Activated T-helper 1 cell treated with anti-CD3 and anti-CD28 coated beads, Interleukin-12 subunit alpha, Interleukin-12 subunit beta, Interleukin-2, Interleukin-4 antibody, amounts not matched to agents 30 ng/mL and 10 ng/mL and 1 ng/mL, durations not matched to agents 14 hours and 24 hours and 36 hours (primary cell): ENCODE measurements at regions not wholly inside any gene's neighbourhood (a gene's known extent, or its start where the extent isn't known, plus 50 kb on each side); places are given as distances from the start of the nearest gene placed in this dataset.

ENCODE experiments used
- DNase-seq: peaks from one replicate; pipeline ENCODE4 v3.0.0; 2021; ENCODE audit warnings: low spot score
- H3K27ac Mint-ChIP-seq: one replicate; pipeline ENCODE4 v1.8.0; 2021; ENCODE audit warnings: mild to moderate bottlenecking, mixed read lengths
- H3K27me3 Mint-ChIP-seq: one replicate; pipeline ENCODE4 v1.8.0; 2022; ENCODE audit warnings: mild to moderate bottlenecking, moderate library complexity, mixed read lengths; ENCODE audit not compliant: insufficient read depth
- H3K36me3 Mint-ChIP-seq: one replicate; pipeline ENCODE4 v1.8.0; 2021; ENCODE audit warnings: low read depth, mixed read lengths
- H3K4me1 Mint-ChIP-seq: one replicate; pipeline ENCODE4 v1.8.0; 2021; ENCODE audit warnings: low read depth, mixed read lengths
- H3K4me3 Mint-ChIP-seq: one replicate; pipeline ENCODE4 v1.8.0; 2021; ENCODE audit warnings: mild to moderate bottlenecking, moderate library complexity, mixed read lengths
- H3K9me3 Mint-ChIP-seq: one replicate; pipeline ENCODE4 v1.8.0; 2021; ENCODE audit warnings: mixed read lengths
- intact Hi-C: fragments of 100-400 bp; cut with micrococcal nuclease; formaldehyde crosslinking; loops from one replicate; pipeline ENCODE4 v1.15.1; 2024

GRCh38 chr6:134602123-134602522 lies 284.2 kb upstream of the SGK1 start:
- DNase-seq = no peak
- H3K4me3 Mint-ChIP-seq = no peak overlapping the region
- H3K27ac Mint-ChIP-seq = no peak overlapping the region
- intact Hi-C loops = no loop called here
- H3K27me3 Mint-ChIP-seq = peaks cover 2% of the 10 kb centered on the region
- H3K36me3 Mint-ChIP-seq = peaks cover 1% of the 10 kb centered on the region
- peaks cover 21% of the 10 kb centered on the region for H3K9me3 Mint-ChIP-seq
- H3K4me1 Mint-ChIP-seq = no peaks in the 10 kb centered on the region

- intact Hi-C loops = no loop called here
- Mint-ChIP-seq H3K4me1 (no peaks in the 10 kb centered on the region), H3K4me3 (no peak overlapping the region), H3K27ac (no peak overlapping the region), H3K9me3 (peaks cover 21% of the 10 kb centered on the region), H3K36me3 (peaks cover 1% of the 10 kb centered on the region), H3K27me3 (peaks cover 3% of the 10 kb centered on the region)
- DNase-seq = no peak
These were observed 282.8 kb upstream of the SGK1 start for GRCh38 chr6:134600671-134601070.

- Mint-ChIP-seq H3K4me1 (peaks cover 8% of the 10 kb centered on the region), H3K27ac (no peak overlapping the region), H3K36me3 (peaks cover 1% of the 10 kb centered on the region), H3K4me3 (no peak overlapping the region), H3K27me3 (peaks cover 3% of the 10 kb centered on the region), H3K9me3 (peaks cover 21% of the 10 kb centered on the region)
- intact Hi-C loops = no loop called here
- DNase-seq = no peak
These were observed 281.2 kb upstream of the SGK1 start for GRCh38 chr6:134599079-134599478.

GRCh38 chr6:134596191-134596590 lies 278.3 kb upstream of the SGK1 start:
- Mint-ChIP-seq H3K36me3 (no peaks in the 10 kb centered on the region), H3K27me3 (peaks cover 1% of the 10 kb centered on the region), H3K9me3 (peaks cover 9% of the 10 kb centered on the region), H3K4me1 (peaks cover 8% of the 10 kb centered on the region), H3K27ac (no peak overlapping the region), H3K4me3 (no peak overlapping the region)
- DNase-seq = no peak
- intact Hi-C loops = no loop called here

GRCh38 chr6:134594881-134595280 lies 277.0 kb upstream of the SGK1 start:
- no peak for DNase-seq
- intact Hi-C loops = no loop called here
- Mint-ChIP-seq H3K9me3 (no peaks in the 10 kb centered on the region), H3K36me3 (no peaks in the 10 kb centered on the region), H3K27me3 (peaks cover 1% of the 10 kb centered on the region), H3K4me1 (peaks cover 8% of the 10 kb centered on the region), H3K27ac (no peak overlapping the region), H3K4me3 (no peak overlapping the region)

- Mint-ChIP-seq H3K27me3 (peaks cover 1% of the 10 kb centered on the region), H3K27ac (no peak overlapping the region), H3K4me1 (peaks cover 8% of the 10 kb centered on the region), H3K9me3 (no peaks in the 10 kb centered on the region), H3K4me3 (no peak overlapping the region), H3K36me3 (no peaks in the 10 kb centered on the region)
- DNase-seq = no peak
- intact Hi-C loops = no loop called here
These were observed 276.0 kb upstream of the SGK1 start for GRCh38 chr6:134593887-134594286.

GRCh38 chr6:134593442-134593841 lies 275.5 kb upstream of the SGK1 start:
- no peaks in the 10 kb centered on the region for H3K9me3 Mint-ChIP-seq
- peaks cover 1% of the 10 kb centered on the region for H3K27me3 Mint-ChIP-seq
- no peak overlapping the region for H3K27ac Mint-ChIP-seq
- peaks cover 8% of the 10 kb centered on the region for H3K4me1 Mint-ChIP-seq
- no peak overlapping the region for H3K4me3 Mint-ChIP-seq
- no peaks in the 10 kb centered on the region for H3K36me3 Mint-ChIP-seq
- intact Hi-C loops = no loop called here
- DNase-seq = no peak

GRCh38 chr6:134593024-134593423 lies 275.1 kb upstream of the SGK1 start:
- Mint-ChIP-seq H3K27ac (no peak overlapping the region), H3K4me3 (no peak overlapping the region), H3K27me3 (peaks cover 1% of the 10 kb centered on the region), H3K4me1 (peaks cover 8% of the 10 kb centered on the region), H3K36me3 (no peaks in the 10 kb centered on the region), H3K9me3 (no peaks in the 10 kb centered on the region)
- intact Hi-C loops = no loop called here
- DNase-seq = no peak

- no peak overlapping the region for H3K27ac Mint-ChIP-seq
- H3K36me3 Mint-ChIP-seq = peaks cover 1% of the 10 kb centered on the region
- no peak overlapping the region for H3K4me3 Mint-ChIP-seq
- no peaks in the 10 kb centered on the region for H3K9me3 Mint-ChIP-seq
- H3K27me3 Mint-ChIP-seq = peaks cover 2% of the 10 kb centered on the region
- DNase-seq = no peak
- peaks cover 8% of the 10 kb centered on the region for H3K4me1 Mint-ChIP-seq
- intact Hi-C loops = no loop called here
These were observed 272.5 kb upstream of the SGK1 start for GRCh38 chr6:134590449-134590848.

GRCh38 chr6:134590004-134590403 lies 272.1 kb upstream of the SGK1 start:
- H3K36me3 Mint-ChIP-seq = peaks cover 4% of the 10 kb centered on the region
- DNase-seq = no peak
- no peaks in the 10 kb centered on the region for H3K9me3 Mint-ChIP-seq
- peaks cover 2% of the 10 kb centered on the region for H3K27me3 Mint-ChIP-seq
- intact Hi-C loops = no loop called here
- H3K4me1 Mint-ChIP-seq = peaks cover 6% of the 10 kb centered on the region
- H3K27ac Mint-ChIP-seq = no peak overlapping the region
- no peak overlapping the region for H3K4me3 Mint-ChIP-seq

- DNase-seq = no peak
- no peak overlapping the region for H3K27ac Mint-ChIP-seq
- H3K27me3 Mint-ChIP-seq = peaks cover 2% of the 10 kb centered on the region
- H3K36me3 Mint-ChIP-seq = peaks cover 4% of the 10 kb centered on the region
- peaks cover under 1% of the 10 kb centered on the region for H3K4me1 Mint-ChIP-seq
- no peak overlapping the region for H3K4me3 Mint-ChIP-seq
- intact Hi-C loops = no loop called here
- no peaks in the 10 kb centered on the region for H3K9me3 Mint-ChIP-seq
These were observed 271.6 kb upstream of the SGK1 start for GRCh38 chr6:134589512-134589911.

GRCh38 chr6:134588267-134588666 lies 270.4 kb upstream of the SGK1 start:
- Mint-ChIP-seq H3K27me3 (peaks cover 7% of the 10 kb centered on the region), H3K9me3 (no peaks in the 10 kb centered on the region)
- intact Hi-C loops = no loop called here

GRCh38 chr6:134585517-134585873 lies 267.6 kb upstream of the SGK1 start:
- H3K36me3 Mint-ChIP-seq = peaks cover 4% of the 10 kb centered on the region
- H3K4me3 Mint-ChIP-seq = no peak overlapping the region
- intact Hi-C loops = no loop called here

More at GRCh38 chr6:134588267-134588666, 270.4 kb upstream of the SGK1 start:
- Mint-ChIP-seq H3K4me3 (no peak overlapping the region), H3K4me1 (no peaks in the 10 kb centered on the region), H3K36me3 (peaks cover 4% of the 10 kb centered on the region), H3K27ac (no peak overlapping the region)
- DNase-seq = no peak

GRCh38 chr6:134584847-134585516 lies 267.1 kb upstream of the SGK1 start:
- Mint-ChIP-seq H3K36me3 (peaks cover 4% of the 10 kb centered on the region), H3K27ac (no peak overlapping the region), H3K4me1 (no peaks in the 10 kb centered on the region), H3K9me3 (no peaks in the 10 kb centered on the region), H3K4me3 (no peak overlapping the region), H3K27me3 (peaks cover 17% of the 10 kb centered on the region)
- intact Hi-C loops = no loop called here
- no peak for DNase-seq

More at GRCh38 chr6:134585517-134585873, 267.6 kb upstream of the SGK1 start:
- DNase-seq = no peak
- no peaks in the 10 kb centered on the region for H3K4me1 Mint-ChIP-seq
- peaks cover 17% of the 10 kb centered on the region for H3K27me3 Mint-ChIP-seq
- H3K27ac Mint-ChIP-seq = no peak overlapping the region
- H3K9me3 Mint-ChIP-seq = no peaks in the 10 kb centered on the region
